Psoas muscle (tissue), 7 donors: ENCODE measurements at regions not wholly inside any gene's neighbourhood (a gene's known extent, or its start where the extent isn't known, plus 50 kb on each side); places are given as distances from the start of the nearest gene placed in this dataset.

Source experiments
- ATAC-seq, 4 donors: fragments of 200-7000 bp; cut with Tn5 transposase; one replicate each; pipeline ENCODE4 v1.9.1; 2020; ENCODE audit warnings: moderate library complexity in 3 of 4, mild to moderate bottlenecking in 2 of 4
- DNase-seq, 2 donors: peaks; one replicate each; pipeline ENCODE4 v3.0.0-alpha.2; 2020
- H3K27ac ChIP-seq: fragments of 200-600 bp; one replicate; pipeline ENCODE4 v1.8.0; 2022
- H3K27me3 ChIP-seq, 3 donors: fragments of 200-600 bp in 1 of 3; one replicate each; pipeline versions ENCODE4 v1.6.1 to v1.8.0; 2013 to 2022; ENCODE audit warnings: low read length in 2 of 3, mild to moderate bottlenecking in 2 of 3, moderate library complexity in 1 of 3; ENCODE audit not compliant: insufficient read depth in 3 of 3
- H3K36me3 ChIP-seq, 2 donors: fragments of 200-600 bp in 1 of 2; one replicate each; pipeline versions ENCODE4 v1.6.1 to v1.8.0; 2013 to 2022; ENCODE audit warnings: low read depth in 1 of 2, mild to moderate bottlenecking in 1 of 2, moderate library complexity in 1 of 2; ENCODE audit not compliant: insufficient read depth in 1 of 2
- H3K4me1 ChIP-seq: fragments of 200-600 bp; one replicate; pipeline ENCODE4 v1.8.0; 2022
- H3K4me3 ChIP-seq: fragments of 200-600 bp; one replicate; pipeline ENCODE4 v1.8.0; 2022; ENCODE audit warnings: mild to moderate bottlenecking
- H3K9me3 ChIP-seq: fragments of 200-600 bp; one replicate; pipeline ENCODE4 v1.8.0; 2022
- CTCF ChIP-seq: fragments of 200-600 bp; IDR thresholded peaks from one replicate; pipeline ENCODE4 v1.8.0; 2022; ENCODE audit warnings: antibody characterized with exemption
- WGBS, 3 donors: extraction: QIAGEN DNeasy Blood & Tissue Kit; methylation state at CpG; one replicate each; pipeline versions ENCODE4 v1.1.6 to v1.1.7; 2013; 5-methylcytosine and 5-hydroxymethylcytosine counted together
- intact Hi-C, 2 donors: fragments of 100-400 bp; cut with DNase I; formaldehyde crosslinking; loops; one replicate each; pipeline versions ENCODE4 v1.11.0 to v1.14.2; 2022
- donor health status: healthy with polysubstance abuse.
- donor health status: DM: no; HTN: no; CAD: no; lungs with moderate emphysema.
- donor health status: Bipolar disorder and iron deficiency.
- donor health status: healthy.
- donor health status: DM: yes; HTN: yes; CAD: no.
- donor health status: DM: no; HTN: no; CAD: no.
- donor health status: DM: yes; HTN: yes; CAD: no.

DNA sequence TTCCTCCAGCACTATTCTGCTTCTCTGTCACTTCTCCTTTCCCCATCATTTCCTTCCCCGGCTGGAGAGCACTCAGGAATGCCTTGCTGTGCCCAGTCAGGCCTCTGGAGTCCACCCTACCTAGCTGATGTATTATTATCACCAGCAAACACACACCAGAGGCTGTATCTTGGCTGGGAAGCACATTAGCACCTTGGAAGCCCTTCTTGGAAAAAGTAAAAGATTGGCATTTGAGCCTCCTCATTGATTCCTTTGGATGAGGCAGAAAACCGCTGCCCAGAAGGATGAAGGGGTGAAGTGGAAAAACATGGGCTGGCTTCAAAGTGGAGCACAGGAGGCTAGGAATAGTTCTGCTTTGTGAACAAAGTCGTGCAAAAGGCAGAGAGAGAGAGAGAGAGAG is 244.3 kb downstream of the RPLP1 start:
- DNase-seq, result no peak
- Histone ChIP-seq H3K27me3 (no peaks in the 10 kb centered on the region), H3K27ac (no peak overlapping the region), H3K4me1 (no peaks in the 10 kb centered on the region), H3K9me3 (no peaks in the 10 kb centered on the region), H3K36me3 (no peaks in the 10 kb centered on the region), H3K4me3 (no peak overlapping the region)
- no peak for TF ChIP-seq CTCF
- 67 to 78% (median 78%) methylated on average over 3 of the region's 3 CpGs for WGBS, 3 donors
- intact Hi-C loops, result no loop called here
- no peak for ATAC-seq

- 31 to 40% (median 33%) methylated on average over 3 of the region's 3 CpGs for WGBS, 3 donors
- TF ChIP-seq CTCF, result no peak
- Histone ChIP-seq H3K4me1 (no peaks in the 10 kb centered on the region), H3K4me3 (no peak overlapping the region), H3K36me3 (no peaks in the 10 kb centered on the region), H3K27ac (no peak overlapping the region), H3K9me3 (no peaks in the 10 kb centered on the region), H3K27me3 (no peaks in the 10 kb centered on the region)
- DNase-seq, result no peak
- ATAC-seq, result no peak
- intact Hi-C loops, result no loop called here
Observed at GRCh38 chr15:69697916-69698315, 245.3 kb downstream of the RPLP1 start.

GRCh38 chr15:69699096-69699495 is 246.5 kb downstream of the RPLP1 start:
- no peak for TF ChIP-seq CTCF
- 83 to 100% (median 91%) methylated on average over 1 of the region's 1 CpG for WGBS, 3 donors
- Histone ChIP-seq H3K27me3 (no peaks in the 10 kb centered on the region), H3K4me3 (no peak overlapping the region), H3K36me3 (no peaks in the 10 kb centered on the region), H3K27ac (no peak overlapping the region), H3K4me1 (no peaks in the 10 kb centered on the region), H3K9me3 (no peaks in the 10 kb centered on the region)
- intact Hi-C loops, result no loop called here
- no peak for ATAC-seq
- DNase-seq, result no peak

DNA sequence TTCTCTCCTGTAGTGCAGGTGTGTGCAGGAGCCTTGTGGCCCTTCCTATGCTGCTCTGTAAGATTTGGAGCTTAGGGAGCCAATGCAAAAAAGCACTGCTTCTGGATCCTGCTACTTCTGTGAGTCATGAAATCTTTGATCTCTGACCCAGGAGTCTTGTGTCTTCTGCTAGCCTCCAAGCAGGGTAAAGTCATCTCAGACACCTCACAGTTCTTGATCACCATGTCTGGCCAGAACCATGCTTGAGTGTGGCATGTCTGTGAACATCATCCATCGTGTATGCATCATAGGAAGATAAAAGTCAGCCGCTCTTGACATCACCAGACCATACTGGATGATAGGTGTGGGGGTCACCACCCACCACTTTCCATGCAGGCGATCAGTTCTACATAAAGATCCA is 247.8 kb downstream of the RPLP1 start:
- TF ChIP-seq CTCF, result no peak
- no peaks in the 10 kb centered on the region for H3K36me3 ChIP-seq
- intact Hi-C loops, result no loop called here
- no peaks in the 10 kb centered on the region for H3K4me1 ChIP-seq
- no peak overlapping the region for H3K4me3 ChIP-seq
- no peaks in the 10 kb centered on the region for H3K27me3 ChIP-seq
- WGBS, 3 donors, result 96% methylated on average over 3 of the region's 3 CpGs
- DNase-seq (no peak), ATAC-seq (no peak)
- H3K9me3 ChIP-seq, result no peaks in the 10 kb centered on the region
- H3K27ac ChIP-seq, result no peak overlapping the region

DNA sequence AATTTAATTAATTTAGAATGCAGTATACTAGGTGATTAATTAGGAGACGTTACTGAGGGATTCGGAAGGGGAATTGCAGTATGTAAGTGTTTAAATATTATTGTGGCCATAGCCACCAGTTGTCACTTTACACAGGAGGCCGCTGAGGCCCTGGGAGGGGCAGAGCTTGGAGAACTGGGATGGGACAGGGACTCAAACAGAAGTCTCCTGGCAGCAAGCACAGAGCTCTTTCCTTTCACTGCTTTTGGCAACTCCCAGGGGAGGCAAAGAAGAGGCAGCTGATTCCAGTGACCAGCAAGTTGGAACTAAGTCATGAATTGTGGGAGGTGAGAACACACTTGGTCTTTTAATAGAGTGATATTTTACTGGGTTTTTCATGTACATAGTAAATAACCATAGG is 248.6 kb downstream of the RPLP1 start:
- Histone ChIP-seq H3K4me1 (no peaks in the 10 kb centered on the region), H3K27ac (no peak overlapping the region), H3K9me3 (no peaks in the 10 kb centered on the region), H3K36me3 (no peaks in the 10 kb centered on the region), H3K27me3 (no peaks in the 10 kb centered on the region), H3K4me3 (no peak overlapping the region)
- DNase-seq, result no peak
- WGBS, 3 donors, result 17 to 50% (median 27%) methylated on average over 3 of the region's 3 CpGs
- intact Hi-C loops, result no loop called here
- peak in 3 of 4 donors; percentile 22 to 62 (median 41) for ATAC-seq
- no peak for TF ChIP-seq CTCF
